HG03442 (cell line): ENCODE measurements at regions not wholly inside any gene's neighbourhood (a gene's known extent, or its start where the extent isn't known, plus 50 kb on each side); places are given as distances from the start of the nearest gene placed in this dataset.
"Not testable (repeated sequence)": the region's sequence is repeated elsewhere in the genome, so short reads cannot be mapped to it uniquely, and the experiment has no call there.

ENCODE experiments used
- ATAC-seq: cut with Tn5 transposase; IDR thresholded peaks from one replicate; pipeline ENCODE4 v1.9.1; 2021; ENCODE audit warnings: mild to moderate bottlenecking, moderate library complexity; ENCODE audit not compliant: unreplicated experiment

DNA sequence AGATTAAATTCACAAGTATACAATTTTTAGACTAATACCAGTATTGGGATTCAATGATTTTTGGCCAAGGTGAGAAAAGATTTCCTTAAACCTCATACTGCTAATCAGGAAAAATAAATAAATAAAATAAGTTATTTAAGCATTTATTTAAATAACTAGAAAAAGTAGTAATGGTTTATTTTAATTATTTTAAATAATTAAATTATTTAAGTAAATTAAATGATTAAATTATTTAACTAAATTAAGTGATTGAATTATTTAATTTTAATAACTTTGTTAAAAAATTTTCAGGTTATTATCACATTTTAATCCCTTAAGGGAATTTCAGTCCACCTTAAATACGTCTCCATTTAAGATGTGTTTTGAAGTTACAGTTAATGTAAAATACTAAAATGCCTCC lies 1831.5 kb upstream of the MIR17HG start:
- no peak for ATAC-seq

DNA sequence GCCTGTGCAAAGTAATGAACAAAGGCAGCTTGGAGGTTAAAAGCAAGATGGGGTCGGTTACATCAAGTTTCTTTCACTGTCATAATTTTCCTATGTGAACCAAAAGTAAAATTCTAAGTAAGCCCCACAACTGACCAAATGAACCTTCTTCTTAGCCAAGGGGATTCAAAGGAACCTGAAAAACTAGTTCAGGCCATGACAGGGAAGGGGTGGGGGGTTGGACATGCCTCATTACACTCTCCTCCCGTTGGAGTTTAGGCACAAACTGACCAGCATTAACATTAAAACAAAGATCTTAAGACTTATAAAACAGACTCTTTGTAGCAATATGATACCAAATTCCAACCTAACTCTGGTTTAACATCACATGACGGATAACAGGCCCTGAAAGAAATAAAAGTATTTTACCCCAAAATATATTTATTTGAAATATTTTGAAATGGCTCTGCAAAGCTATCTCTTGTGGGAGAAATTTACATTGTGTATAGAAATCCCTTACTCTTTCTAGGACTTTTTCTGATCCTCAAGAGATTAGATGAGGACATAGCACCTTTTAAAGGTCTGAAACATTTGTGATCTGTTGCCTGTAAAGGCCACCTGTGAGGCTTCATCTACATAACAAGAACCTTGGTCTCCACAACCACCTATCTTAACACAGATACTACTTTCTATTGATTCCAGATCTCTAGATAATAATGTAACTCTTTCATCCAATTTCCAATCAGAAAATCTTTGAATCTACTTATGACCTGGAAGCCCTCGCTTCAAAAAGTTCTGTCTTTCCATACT lies 1829.0 kb upstream of the MIR17HG start:
- no peak for ATAC-seq

DNA sequence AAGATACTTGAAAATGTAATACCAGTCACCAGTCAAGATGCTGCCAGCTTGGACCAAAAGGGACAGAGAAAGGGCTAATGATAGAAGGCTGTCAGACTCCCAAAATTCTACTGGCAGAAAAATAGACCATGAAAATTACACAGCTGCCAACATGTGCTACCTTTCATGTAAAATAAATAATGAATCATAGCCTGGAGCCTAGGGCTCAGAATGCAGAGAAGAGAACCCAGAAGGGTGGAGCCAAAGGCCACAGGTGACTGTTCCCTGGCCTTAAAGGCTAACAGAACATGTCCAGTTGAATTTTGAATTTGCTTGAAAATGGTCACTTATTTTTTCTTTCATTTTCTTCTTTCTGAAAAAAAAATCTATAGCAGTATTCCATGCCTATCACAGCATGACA lies 1827.0 kb upstream of the MIR17HG start:
- ATAC-seq: no peak

DNA sequence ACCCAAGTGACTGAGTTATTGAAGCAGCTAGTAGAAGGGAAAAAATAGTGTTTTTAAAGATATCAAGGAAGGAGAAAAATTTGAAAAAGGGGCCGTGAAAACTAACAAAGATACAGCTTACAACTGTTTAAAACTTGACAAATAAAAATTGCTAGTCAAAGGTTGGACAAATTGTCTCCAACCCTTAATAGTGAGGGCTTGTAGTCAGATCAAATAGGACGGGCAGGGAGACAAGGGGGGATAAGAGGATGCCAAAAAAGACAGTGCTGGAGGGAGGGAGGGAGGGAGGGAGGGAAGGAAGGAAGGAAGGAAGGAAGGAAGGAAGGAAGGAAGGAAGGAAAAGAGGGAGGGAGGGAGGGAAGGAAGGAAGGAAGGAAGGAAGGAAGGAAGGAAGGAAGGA lies 1825.8 kb upstream of the MIR17HG start:
- ATAC-seq: not testable (repeated sequence)

DNA sequence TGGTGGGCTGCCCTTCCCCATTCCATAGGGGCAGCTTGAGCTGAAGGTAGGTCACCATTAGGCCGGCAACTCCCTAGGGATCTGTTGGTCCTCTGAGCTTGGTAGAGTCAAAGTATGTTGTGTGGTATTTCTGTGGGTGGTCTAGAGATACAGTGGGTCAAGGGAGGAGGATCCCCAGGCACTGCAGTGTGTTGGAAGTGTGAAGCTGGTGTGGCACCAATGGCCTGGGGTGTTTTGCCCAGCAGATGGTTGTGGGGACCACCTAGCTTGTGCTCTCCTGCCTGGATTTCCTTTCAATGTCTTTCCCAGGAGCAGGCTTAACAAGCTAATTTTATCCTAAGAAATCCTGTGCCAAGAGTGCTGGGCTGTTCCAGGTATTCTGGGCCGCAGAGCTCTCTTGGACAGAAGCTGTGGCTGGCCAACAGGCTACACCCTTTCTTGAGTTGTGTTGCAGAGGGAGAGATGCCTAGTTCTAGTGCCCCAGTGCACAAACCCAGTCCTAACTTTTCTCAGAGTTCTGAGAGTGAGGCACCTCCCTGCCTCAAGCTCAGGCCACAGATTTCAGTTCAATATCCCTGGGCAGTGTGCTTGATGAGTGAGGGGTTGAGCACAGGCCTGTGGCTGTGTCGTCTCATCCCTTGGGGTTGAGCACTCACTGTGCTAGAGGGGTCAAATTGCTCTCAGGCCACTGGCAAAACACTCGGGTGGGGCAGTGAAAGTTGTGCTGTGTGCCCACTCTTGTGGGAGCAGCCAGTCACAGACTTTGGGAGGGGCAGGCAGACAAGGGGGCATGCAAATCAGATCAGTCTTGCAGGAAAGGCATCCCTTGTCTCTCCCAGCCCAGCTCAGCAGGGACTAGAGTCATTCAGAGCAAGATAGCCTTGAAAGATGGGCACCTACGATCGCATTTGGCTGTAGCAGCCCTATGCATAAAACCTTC lies 1806.1 kb upstream of the MIR17HG start:
- ATAC-seq: no peak

DNA sequence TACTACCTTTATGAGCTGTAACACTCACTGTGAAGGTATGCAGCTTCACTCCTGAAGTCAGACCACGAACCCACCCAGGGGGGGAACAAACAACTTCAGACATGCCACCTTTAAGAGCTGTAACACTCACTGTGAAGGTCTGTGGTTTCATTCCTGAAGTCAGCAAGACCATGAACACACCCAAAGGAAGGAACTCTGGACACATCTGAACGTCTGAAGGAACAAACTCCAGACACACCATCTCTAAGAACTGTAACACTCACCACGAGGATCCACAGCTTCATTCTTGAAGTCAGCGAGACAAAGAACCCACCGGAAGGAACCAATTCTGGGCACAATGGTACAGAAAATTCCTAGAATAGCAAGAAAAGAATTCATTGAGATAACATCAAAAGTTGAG lies 1796.5 kb upstream of the MIR17HG start:
- ATAC-seq: no peak

DNA sequence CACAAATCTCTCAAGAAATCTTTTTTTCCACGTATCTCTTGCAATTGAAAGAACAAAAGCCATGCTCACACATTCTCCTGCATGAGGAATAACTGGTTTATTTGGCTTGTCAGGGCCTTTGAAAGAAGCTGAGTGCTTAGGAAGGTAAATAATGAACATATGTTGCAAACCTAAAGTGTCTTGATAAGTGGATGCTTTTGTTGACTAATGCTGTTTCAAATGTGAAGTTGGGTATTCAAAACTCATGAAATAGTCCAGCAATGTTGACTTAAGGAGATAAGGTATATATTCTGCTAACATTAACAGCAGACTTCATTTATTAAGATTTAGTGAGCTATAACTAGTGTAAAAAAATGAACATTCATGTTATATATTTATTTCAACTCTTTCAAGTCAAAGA lies 1792.7 kb upstream of the MIR17HG start:
- no peak for ATAC-seq

DNA sequence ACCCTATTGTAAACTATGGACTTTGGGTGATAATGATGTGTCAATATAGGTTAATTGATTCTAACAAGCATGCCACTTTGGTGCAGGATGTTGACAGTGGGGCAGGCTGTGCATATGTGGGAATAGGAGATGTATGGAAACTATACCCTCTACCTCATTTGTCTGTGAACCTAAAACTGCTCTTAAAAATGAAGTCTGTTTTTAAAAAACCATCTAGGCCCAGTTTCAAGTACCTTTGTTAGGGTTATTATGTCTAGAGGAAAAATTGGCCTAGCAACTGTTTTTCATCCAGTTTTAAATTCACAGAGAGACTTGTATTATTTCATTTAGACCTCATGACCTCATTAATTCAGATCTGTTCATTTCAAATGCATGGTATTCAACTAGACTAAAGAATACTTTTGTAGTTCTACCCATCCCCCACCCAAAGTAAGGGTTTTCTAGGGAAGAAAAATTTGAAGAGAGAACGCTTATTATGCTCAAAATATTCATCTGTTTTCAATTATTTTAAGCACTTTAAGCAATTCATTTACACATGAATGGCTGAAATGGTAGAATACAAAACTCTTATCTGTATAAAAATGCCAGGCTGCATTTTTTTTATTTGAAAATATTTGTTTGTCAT lies 1781.9 kb upstream of the MIR17HG start:
- ATAC-seq: no peak

DNA sequence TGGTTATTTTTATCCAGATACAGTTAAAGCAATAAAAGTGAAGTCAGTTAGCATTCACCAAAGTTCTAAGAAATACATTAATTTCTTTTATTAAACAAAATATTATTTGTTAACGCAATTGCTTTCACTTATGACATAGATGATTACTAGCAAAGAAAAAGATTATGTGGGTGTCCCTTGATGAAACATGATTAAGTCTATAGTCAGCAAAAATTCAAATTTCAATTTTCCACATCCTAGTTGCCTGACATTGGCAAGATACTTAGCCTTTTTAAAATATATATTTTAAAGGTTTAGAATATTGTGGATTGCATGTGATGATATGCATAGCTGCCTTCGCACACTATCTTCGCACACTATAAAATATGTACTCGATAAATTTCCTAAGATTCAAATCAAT lies 1780.5 kb upstream of the MIR17HG start:
- no peak for ATAC-seq

DNA sequence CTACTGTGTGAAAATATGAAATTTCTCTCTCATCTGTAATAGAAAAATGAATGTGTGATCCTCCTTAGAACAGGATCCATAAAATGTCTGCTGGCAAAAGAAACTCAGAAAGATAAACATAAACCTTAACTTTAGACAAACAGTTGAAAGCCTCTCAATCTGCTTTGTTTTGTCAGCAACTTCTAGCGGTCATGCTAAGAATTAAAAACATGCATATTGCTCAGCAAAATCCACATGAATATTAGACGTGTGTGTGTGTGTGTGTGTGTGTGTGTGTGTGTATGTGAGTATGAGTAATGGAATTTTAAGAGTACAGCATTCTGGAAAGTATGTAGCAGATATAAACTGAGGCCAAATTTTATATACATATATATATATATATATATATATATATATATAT lies 1779.2 kb upstream of the MIR17HG start:
- no peak for ATAC-seq

DNA sequence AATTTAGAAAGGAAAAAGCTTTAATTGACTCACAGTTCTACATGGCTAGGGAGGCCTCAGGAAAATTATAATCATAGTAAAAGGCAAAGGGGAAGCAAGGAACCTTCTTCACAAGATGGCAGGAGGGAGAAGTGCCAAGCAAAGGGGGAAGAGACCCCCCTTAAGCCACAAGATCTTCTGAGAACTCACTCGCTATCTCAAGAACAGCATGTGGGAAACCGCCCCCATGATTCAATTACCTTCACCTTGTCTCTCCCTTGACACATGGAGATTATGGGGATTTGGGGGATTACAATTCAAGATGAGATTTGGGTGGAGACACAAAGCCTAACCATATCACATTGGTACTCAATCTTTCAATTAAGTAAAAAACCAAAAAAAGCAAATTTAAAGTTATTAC lies 1778.7 kb upstream of the MIR17HG start:
- ATAC-seq: no peak

DNA sequence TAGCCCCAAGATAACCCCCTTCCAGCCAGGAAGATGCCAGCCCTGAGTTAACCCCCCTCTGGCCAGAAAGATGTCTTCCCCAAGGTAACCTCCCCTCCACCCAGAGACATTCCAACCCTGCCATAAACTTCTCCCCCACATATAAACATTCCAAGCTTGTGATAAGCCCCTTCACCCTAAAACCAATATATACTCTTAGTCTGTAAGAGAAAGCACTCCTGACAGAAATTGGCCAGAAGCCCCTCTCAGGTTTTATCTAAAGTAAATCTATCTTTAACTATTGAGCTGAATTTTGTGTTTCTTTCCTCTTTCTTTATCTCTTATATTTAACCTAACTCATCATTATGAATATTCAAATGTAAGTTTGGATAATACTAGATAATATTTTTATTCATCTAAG lies 1775.8 kb upstream of the MIR17HG start:
- no peak for ATAC-seq

DNA sequence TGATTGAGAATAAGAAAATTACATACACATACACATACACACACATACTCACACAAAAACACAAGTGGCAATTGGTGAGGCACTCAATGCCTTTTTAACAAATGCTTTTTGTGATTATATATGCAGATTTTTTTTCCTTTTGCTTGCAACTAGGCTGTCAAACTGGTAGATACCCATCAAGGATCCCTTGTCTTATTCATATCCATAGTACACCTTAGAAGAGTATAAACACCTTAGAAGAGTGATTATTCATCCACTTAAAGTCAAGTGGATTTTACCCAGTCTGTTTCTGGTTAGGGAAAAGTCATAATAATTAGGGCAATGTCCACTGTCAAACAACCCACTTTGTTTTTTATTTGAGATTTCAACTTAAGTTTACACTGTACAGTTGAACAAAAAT lies 1773.4 kb upstream of the MIR17HG start:
- ATAC-seq: no peak

DNA sequence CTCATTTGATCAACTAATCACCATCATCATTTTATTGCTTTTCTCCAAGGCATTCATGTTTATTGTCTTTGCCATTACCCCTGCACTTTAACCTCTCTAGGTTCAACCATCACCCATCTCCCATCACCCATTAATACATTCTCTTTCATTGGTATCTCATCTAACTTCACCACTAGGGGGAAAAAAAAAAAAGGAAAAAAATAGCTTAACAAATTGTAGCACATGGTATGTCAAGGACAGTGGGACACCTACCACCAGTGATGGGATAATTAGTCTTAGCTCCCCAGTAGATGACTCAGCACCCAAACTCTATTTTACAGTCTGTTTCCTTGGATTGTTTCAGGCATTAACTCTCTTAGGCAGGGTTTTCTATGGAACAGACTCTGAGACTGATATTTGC lies 1770.2 kb upstream of the MIR17HG start:
- ATAC-seq: no peak

DNA sequence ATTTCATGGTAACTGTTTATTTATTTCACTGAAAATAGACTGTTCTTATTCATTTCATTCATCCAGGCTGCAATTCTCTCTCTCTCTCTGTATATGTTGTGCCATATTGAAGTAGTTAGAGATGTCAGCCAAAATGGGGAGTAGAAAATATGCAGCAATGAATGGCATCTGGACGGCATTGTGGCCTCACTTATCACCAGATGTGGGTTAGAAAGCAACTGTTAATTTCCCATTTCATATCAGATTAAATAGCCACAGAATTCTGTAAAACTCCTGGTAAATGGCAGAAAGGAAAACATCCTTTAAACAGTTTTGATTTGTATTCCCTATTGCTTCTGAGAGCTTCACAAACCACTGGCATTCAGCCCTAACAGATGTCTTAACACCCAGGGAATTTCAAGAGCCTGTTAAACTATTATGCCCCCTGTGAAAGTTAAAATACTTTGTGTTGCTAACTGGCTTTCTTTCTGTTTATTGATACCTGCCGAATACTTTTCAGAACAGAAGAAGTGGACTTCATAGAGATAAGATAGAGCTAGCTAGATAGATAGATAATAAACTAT lies 1763.3 kb upstream of the MIR17HG start:
- no peak for ATAC-seq

DNA sequence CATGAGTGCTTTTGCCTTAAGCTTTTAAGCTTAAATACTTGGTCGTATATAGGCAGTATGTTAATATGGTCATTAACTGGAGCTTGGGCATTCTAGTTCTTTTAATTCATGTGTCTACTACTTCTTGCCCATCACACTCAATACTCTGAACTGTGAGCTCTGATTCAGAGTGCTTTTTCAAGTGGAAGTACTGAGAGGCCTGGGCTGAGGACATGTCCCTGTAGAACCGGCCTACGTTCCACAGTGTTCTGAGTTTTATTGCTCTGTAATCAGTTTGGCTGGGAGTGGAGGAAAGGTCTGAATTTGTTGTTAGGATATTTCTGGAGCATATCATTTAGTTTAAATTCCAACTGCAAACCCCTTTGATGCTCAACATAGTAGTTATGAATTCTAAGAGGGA lies 1744.8 kb upstream of the MIR17HG start:
- ATAC-seq: no peak

DNA sequence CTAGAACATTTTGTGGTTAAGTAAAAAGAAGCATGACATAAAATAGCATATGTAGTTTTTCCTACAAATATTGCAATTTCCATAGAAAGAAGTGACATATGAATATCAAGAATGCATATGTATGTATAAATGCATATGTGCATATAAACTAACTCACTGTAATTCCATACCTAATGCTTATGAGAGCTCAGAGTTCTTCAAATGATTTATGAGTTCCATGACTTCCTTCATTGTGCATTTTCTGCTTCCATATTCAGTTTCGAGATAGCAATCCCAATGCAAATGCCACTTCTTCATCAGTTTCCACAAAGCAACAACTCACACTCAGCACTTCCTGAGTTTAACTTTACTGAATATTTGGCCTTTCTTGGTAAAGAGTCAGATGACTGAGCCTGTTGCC lies 1744.3 kb upstream of the MIR17HG start:
- no peak for ATAC-seq

DNA sequence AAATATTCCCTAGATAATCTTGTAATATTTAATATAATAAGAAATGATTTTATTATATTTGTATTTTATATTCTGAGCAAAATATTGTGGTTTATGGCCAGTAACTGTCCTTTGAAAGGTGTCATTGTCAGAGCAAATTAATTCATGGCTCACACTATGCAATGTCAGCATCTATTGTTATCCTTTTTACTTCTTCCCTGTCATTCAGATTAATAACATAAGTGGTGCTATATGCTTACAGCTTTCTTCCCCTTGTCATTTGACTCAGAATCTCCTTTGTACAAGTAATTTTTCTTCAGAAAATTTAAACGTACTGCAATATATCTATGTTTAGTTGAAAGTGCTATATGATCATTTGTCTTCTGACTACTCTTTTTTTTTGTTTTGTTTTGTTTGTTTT lies 1738.2 kb upstream of the MIR17HG start:
- no peak for ATAC-seq

DNA sequence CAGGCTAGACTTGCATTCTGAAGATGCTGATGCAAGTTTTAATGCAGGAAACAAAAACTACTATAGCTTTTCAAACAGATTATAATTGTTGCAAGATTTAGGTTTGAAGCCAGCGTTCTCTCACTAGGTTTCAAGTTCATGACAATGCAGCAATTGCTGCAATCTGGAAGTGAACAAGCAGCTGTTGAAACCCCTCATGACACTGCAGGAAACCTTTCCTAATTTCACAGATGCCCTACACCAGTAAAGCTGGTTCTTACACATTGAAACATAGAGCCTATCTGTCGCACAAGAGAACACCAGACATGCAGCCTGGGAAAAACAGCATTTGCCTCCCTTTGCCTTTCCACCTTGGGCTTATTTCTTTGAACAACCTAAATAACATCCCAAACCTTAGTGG lies 1737.2 kb upstream of the MIR17HG start:
- ATAC-seq: no peak

DNA sequence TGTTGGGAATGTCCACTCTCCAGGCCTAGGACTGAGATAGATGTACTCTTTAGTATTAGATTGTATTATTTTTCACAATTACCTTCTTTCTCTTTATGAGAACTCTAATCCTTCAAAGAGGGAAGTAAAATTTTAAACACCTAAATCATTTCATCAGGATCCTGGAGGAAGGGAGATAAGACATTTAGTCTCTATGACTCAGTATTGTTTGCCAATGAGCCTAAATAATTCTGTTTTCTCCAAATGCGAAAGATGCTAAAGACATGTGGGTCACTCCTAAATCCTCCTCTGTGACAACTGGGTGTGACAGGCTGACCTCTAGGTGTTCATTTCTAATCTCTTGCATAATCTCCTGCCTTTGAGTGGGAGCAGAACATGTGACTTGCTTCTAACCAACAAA lies 1736.6 kb upstream of the MIR17HG start:
- ATAC-seq: no peak

DNA sequence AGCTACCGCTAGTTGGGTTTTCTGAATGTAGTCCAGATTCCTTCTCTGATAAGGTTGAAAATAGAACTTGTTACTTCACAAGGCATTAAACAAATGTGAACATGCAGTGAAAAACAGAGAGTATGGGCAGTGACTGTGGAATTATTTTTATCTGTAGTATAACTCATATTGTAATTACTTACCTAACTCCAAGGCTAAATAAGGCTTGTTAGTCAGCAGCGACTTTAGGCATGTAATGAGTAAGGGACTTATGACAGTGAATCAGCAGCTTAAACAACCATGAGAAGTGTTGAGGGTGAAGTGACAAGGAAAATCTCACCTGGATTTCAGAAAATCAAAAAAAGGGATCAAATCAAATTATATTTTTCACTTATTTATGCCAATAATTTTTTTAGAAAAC lies 1719.5 kb upstream of the MIR17HG start:
- no peak for ATAC-seq
